H9 (cell line): ENCODE measurements at regions not wholly inside any gene's neighbourhood (a gene's known extent, or its start where the extent isn't known, plus 50 kb on each side); places are given as distances from the start of the nearest gene placed in this dataset.

Source experiments
- DNase-seq: peaks from one replicate; pipeline ENCODE4 v3.0.0-alpha.2; 2017
- H2AFZ ChIP-seq: one replicate; pipeline ENCODE4 v1.6.1; 2013; ENCODE audit warnings: mild to moderate bottlenecking, low read length, control low read depth, moderate library complexity
- H2AK5ac ChIP-seq: 2 replicates; pipeline ENCODE4 v1.6.1; 2013; ENCODE audit warnings: low read length, control low read depth, mixed read lengths; ENCODE audit not compliant: insufficient read length
- H2BK120ac ChIP-seq: one replicate; pipeline ENCODE4 v1.6.1; 2013; ENCODE audit warnings: low read depth, mild to moderate bottlenecking, low read length, control low read depth, inconsistent platforms; ENCODE audit not compliant: poor library complexity, severe bottlenecking
- H2BK12ac ChIP-seq: 2 replicates; pipeline ENCODE4 v1.6.1; 2013; ENCODE audit warnings: low read length, control low read depth, mixed read lengths, low read depth; ENCODE audit not compliant: insufficient read length
- H2BK15ac ChIP-seq: 2 replicates; pipeline ENCODE4 v1.6.1; 2013; ENCODE audit warnings: low read depth, low read length, control low read depth
- H2BK20ac ChIP-seq: one replicate; pipeline ENCODE4 v1.6.1; 2013; ENCODE audit warnings: low read depth, mild to moderate bottlenecking, low read length, control low read depth, inconsistent platforms; ENCODE audit not compliant: poor library complexity, severe bottlenecking
- H2BK5ac ChIP-seq: 2 replicates; pipeline ENCODE4 v1.6.1; 2013; ENCODE audit warnings: low read length, control low read depth, mixed read lengths; ENCODE audit not compliant: insufficient read length
- H3K14ac ChIP-seq: 2 replicates; pipeline ENCODE4 v1.6.1; 2013; ENCODE audit warnings: low read length, control low read depth; ENCODE audit not compliant: insufficient read depth
- H3K18ac ChIP-seq: 2 replicates; pipeline ENCODE4 v1.6.1; 2013; ENCODE audit warnings: low read depth, mild to moderate bottlenecking, mixed read lengths, low read length, control low read depth; ENCODE audit not compliant: insufficient read length
- H3K23ac ChIP-seq: 2 replicates; pipeline ENCODE4 v1.6.1; 2013; ENCODE audit warnings: low read length, control low read depth, mixed read lengths, low read depth; ENCODE audit not compliant: insufficient read length
- H3K23me2 ChIP-seq: 2 replicates; pipeline ENCODE4 v1.6.1; 2013; ENCODE audit warnings: low read depth, mild to moderate bottlenecking, mixed read lengths, low read length, control low read depth; ENCODE audit not compliant: insufficient read length, poor library complexity, severe bottlenecking
- H3K27ac ChIP-seq: 2 replicates; pipeline ENCODE4 v1.5.1; 2013; ENCODE audit warnings: low read length, control low read depth, mixed read lengths, low read depth; ENCODE audit not compliant: insufficient read length
- H3K27me3 ChIP-seq: 2 replicates; pipeline ENCODE4 v1.6.1; 2013; ENCODE audit warnings: low read length, control low read depth, inconsistent platforms; ENCODE audit not compliant: insufficient read depth
- H3K4ac ChIP-seq: 2 replicates; pipeline ENCODE4 v1.6.1; 2013; ENCODE audit warnings: low read depth, mild to moderate bottlenecking, control low read depth, inconsistent platforms, low read length, moderate library complexity
- H3K4me1 ChIP-seq: 2 replicates; pipeline ENCODE4 v1.6.1; 2013; ENCODE audit warnings: low read length, control low read depth, inconsistent platforms; ENCODE audit not compliant: insufficient read depth
- H3K4me2 ChIP-seq: 2 replicates; pipeline ENCODE4 v1.6.1; 2013; ENCODE audit warnings: low read length, control low read depth, mixed read lengths; ENCODE audit not compliant: insufficient read length, insufficient read depth
- H3K56ac ChIP-seq: 2 replicates; pipeline ENCODE4 v1.6.1; 2013; ENCODE audit warnings: low read depth, mild to moderate bottlenecking, mixed read lengths, low read length, control low read depth; ENCODE audit not compliant: insufficient read length
- H3K79me1 ChIP-seq: 2 replicates; pipeline ENCODE4 v1.6.1; 2013; ENCODE audit warnings: low read depth, mild to moderate bottlenecking, moderate library complexity, low read length, control low read depth, inconsistent platforms; ENCODE audit not compliant: insufficient read depth, poor library complexity, severe bottlenecking
- H3K79me2 ChIP-seq: 2 replicates; pipeline ENCODE4 v1.6.1; 2013; ENCODE audit warnings: low read length, control low read depth, inconsistent platforms; ENCODE audit not compliant: insufficient read depth
- H3K9ac ChIP-seq: 2 replicates; pipeline ENCODE4 v1.6.1; 2013; ENCODE audit warnings: low read length, control low read depth, mixed read lengths; ENCODE audit not compliant: insufficient read length; ENCODE audit errors: extremely low read depth
- H3K9me3 ChIP-seq: one replicate; pipeline ENCODE4 v1.6.1; 2013; ENCODE audit warnings: low read depth, low read length, inconsistent platforms; ENCODE audit not compliant: control insufficient read depth
- H3T11ph ChIP-seq: one replicate; pipeline ENCODE4 v1.6.1; 2013; ENCODE audit warnings: mild to moderate bottlenecking, low read length, control low read depth, inconsistent platforms
- H4K20me1 ChIP-seq: one replicate; pipeline ENCODE4 v1.6.1; 2013; ENCODE audit not compliant: control insufficient read depth, insufficient read length, insufficient read depth
- H4K5ac ChIP-seq: 2 replicates; pipeline ENCODE4 v1.6.1; 2013; ENCODE audit warnings: low read depth, mild to moderate bottlenecking, mixed read lengths, low read length, control low read depth; ENCODE audit not compliant: insufficient read length
- H4K8ac ChIP-seq: replicated peaks from 2 replicates; pipeline ENCODE4 v1.6.1; 2013; ENCODE audit warnings: low read length, control low read depth, mixed read lengths, low read depth; ENCODE audit not compliant: insufficient read length
- H4K91ac ChIP-seq: 2 replicates; pipeline ENCODE4 v1.6.1; 2013; ENCODE audit warnings: low read depth, mild to moderate bottlenecking, moderate library complexity, mixed read lengths, low read length, control low read depth; ENCODE audit not compliant: insufficient read length
- H3K27ac Mint-ChIP-seq, 3 experiments: 2 replicates in 2 of 3; 3 replicates in 1 of 3; pipeline ENCODE4 v1.8.0; 2020 to 2021; ENCODE audit warnings: mixed read lengths in 3 of 3, mild to moderate bottlenecking in 1 of 3, moderate library complexity in 1 of 3
- H3K27me3 Mint-ChIP-seq: 2 replicates; pipeline ENCODE4 v1.8.0; 2021; ENCODE audit warnings: low read depth, mild to moderate bottlenecking, moderate library complexity, mixed read lengths
- H3K36me3 Mint-ChIP-seq, 3 experiments: 2 replicates in 2 of 3; 3 replicates in 1 of 3; pipeline ENCODE4 v1.8.0; 2020 to 2021; ENCODE audit warnings: low read depth in 3 of 3, mixed read lengths in 3 of 3; ENCODE audit not compliant: insufficient read depth in 1 of 3
- H3K4me1 Mint-ChIP-seq, 2 experiments: 2 replicates each; pipeline ENCODE4 v1.8.0; 2020; ENCODE audit warnings: mixed read lengths in 2 of 2
- H3K4me3 Mint-ChIP-seq, 2 experiments: 2 replicates in 1 of 2; 3 replicates in 1 of 2; pipeline ENCODE4 v1.8.0; 2020 to 2021; ENCODE audit warnings: mild to moderate bottlenecking in 2 of 2, mixed read lengths in 2 of 2, moderate library complexity in 1 of 2
- H3K9me3 Mint-ChIP-seq, 2 experiments: 2 replicates in 1 of 2; 3 replicates in 1 of 2; pipeline ENCODE4 v1.8.0; 2020; ENCODE audit warnings: mild to moderate bottlenecking in 2 of 2, mixed read lengths in 2 of 2, moderate library complexity in 1 of 2
- CTCF ChIP-seq: fragments of 200-600 bp; sonication (generic); conservative IDR thresholded peaks from 3 replicates; pipeline ENCODE4 v1.8.0; 2021; ENCODE audit warnings: antibody characterized with exemption, mild to moderate bottlenecking
- WGBS: extraction: QIAGEN DNeasy Blood & Tissue Kit; methylation state at CpG from one replicate; pipeline ENCODE4 v1.1.7; 2013; ENCODE audit warnings: missing lambda C conversion rate, low lambda C conversion rate, mixed read lengths; ENCODE audit not compliant: insufficient read length; ENCODE audit errors: extremely low coverage; 5-methylcytosine and 5-hydroxymethylcytosine counted together

- Histone ChIP-seq H3K27ac (no peak overlapping the region), H3K79me2 (no peaks in the 10 kb centered on the region), H4K91ac (no peak overlapping the region), H3K4me2 (no peak overlapping the region), H2AK5ac (no peak overlapping the region), H3K9ac (no peak overlapping the region), H2BK5ac (no peak overlapping the region), H2BK12ac (no peak overlapping the region), H2BK120ac (no peak overlapping the region), H3K79me1 (no peaks in the 10 kb centered on the region), H3K27me3 (no peaks in the 10 kb centered on the region), H3T11ph (no peak overlapping the region), H2BK15ac (no peak overlapping the region), H3K14ac (no peak overlapping the region), H3K4me1 (peaks cover 3% of the 10 kb centered on the region; the same call in 1 of the 2 replicates), H4K8ac (no peak overlapping the region), H3K56ac (no peak overlapping the region), H2AFZ (no peak overlapping the region), H2BK20ac (no peak overlapping the region), H3K9me3 (no peaks in the 10 kb centered on the region), H3K23me2 (no peaks in the 10 kb centered on the region), H3K4ac (no peak overlapping the region), H3K23ac (no peak overlapping the region), H3K18ac (no peak overlapping the region), H4K20me1 (no peaks in the 10 kb centered on the region), H4K5ac (no peak overlapping the region)
- peaks cover 4 to 7% of the 10 kb centered on the region in 2 experiments for H3K4me1 Mint-ChIP-seq
- no peaks in the 10 kb centered on the region for H3K36me3 Mint-ChIP-seq
- TF ChIP-seq CTCF, result no peak
- H3K27ac Mint-ChIP-seq, result no peak overlapping the region
- H3K27me3 Mint-ChIP-seq, result no peaks in the 10 kb centered on the region
- no peak for DNase-seq
- no peak overlapping the region for H3K4me3 Mint-ChIP-seq
- H3K9me3 Mint-ChIP-seq, result no peaks in the 10 kb centered on the region; a peak in 2 of 5 replicates
- no CpG with 5 or more reads among the region's 2 CpGs for WGBS
These were observed 680.3 kb upstream of the DIAPH2 start for GRCh38 chrX:96004386-96004785.
